Prostate gland (tissue), 2 donors: ENCODE measurements at regions not wholly inside any gene's neighbourhood (a gene's known extent, or its start where the extent isn't known, plus 50 kb on each side); places are given as distances from the start of the nearest gene placed in this dataset.

Source experiments
- POLR2A ChIP-seq: fragments of 450-650 bp; IDR thresholded peaks from one replicate; pipeline ENCODE4 v1.6.1; 2016; ENCODE audit warnings: antibody characterized with exemption, mild to moderate bottlenecking
- POLR2AphosphoS5 ChIP-seq: sonication (generic); formaldehyde crosslinking; IDR thresholded peaks from one replicate; pipeline ENCODE4 v1.6.1; 2017; ENCODE audit warnings: antibody characterized with exemption
- TF ChIP-seq, protein P1 (sequence below), 4 experiments: fragments of 200-600 bp in 2 of 4; fragments of 450-650 bp in 2 of 4; sonication (generic) in 2 of 4; IDR thresholded peaks; 1 replicate in 3 of 4; 2 replicates in 1 of 4; pipeline ENCODE4 v1.5.1; 2016 to 2019; ENCODE audit warnings: antibody characterized with exemption in 4 of 4, mild to moderate bottlenecking in 2 of 4, moderate library complexity in 2 of 4

- TF ChIP-seq, protein P1, sequence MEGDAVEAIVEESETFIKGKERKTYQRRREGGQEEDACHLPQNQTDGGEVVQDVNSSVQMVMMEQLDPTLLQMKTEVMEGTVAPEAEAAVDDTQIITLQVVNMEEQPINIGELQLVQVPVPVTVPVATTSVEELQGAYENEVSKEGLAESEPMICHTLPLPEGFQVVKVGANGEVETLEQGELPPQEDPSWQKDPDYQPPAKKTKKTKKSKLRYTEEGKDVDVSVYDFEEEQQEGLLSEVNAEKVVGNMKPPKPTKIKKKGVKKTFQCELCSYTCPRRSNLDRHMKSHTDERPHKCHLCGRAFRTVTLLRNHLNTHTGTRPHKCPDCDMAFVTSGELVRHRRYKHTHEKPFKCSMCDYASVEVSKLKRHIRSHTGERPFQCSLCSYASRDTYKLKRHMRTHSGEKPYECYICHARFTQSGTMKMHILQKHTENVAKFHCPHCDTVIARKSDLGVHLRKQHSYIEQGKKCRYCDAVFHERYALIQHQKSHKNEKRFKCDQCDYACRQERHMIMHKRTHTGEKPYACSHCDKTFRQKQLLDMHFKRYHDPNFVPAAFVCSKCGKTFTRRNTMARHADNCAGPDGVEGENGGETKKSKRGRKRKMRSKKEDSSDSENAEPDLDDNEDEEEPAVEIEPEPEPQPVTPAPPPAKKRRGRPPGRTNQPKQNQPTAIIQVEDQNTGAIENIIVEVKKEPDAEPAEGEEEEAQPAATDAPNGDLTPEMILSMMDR (IDR thresholded peaks at IDR 0.05): no peak
- no peak for TF ChIP-seq POLR2AphosphoS5
- no peak for TF ChIP-seq POLR2A
These were observed 80.1 kb upstream of the RTL6 start for GRCh38 chr22:44578110-44578457.
